ENCODE measurements at regions not wholly inside any gene's neighbourhood (a gene's known extent, or its start where the extent isn't known, plus 50 kb on each side); places are given as distances from the start of the nearest gene placed in this dataset.

DNA sequence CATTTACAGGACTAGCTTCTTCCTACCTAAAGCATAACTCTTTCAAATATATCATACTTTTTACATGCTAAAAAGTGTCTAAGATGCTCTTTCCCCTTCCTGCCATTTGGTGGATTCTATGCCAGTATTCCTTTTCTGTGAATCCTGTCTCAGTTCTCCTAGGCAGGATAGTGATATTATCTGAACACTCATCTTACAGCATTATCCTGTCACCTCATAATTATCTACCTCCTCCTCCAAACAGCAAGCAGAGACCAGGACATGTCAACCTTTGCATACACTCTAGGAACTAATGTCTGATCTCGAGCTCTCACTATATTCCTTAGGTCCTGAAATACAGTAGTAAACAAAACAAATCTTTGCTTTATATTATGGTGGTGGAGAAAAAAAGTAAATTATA lies 275.5 kb downstream of the FAM181B start:
- Histone ChIP-seq H3K27me3 (ENCODE audit: control insufficient read depth in 1 of 2, insufficient read depth in 1 of 2, low read length in 2 of 2) (no peaks in the 10 kb centered on the region), H3K14ac (ENCODE audit: low read length in 2 of 2) (no peak overlapping the region), H2BK15ac (ENCODE audit: low read depth, poor library complexity, severe bottlenecking) (no peak overlapping the region), H4K91ac (ENCODE audit: low read length) (no peak overlapping the region), H2BK12ac (ENCODE audit: low read length in 2 of 2) (no peak overlapping the region), H3K4ac (ENCODE audit: low read depth in 1 of 2, low read length in 2 of 2) (no peak overlapping the region), H2BK5ac (ENCODE audit: low read depth, low read length, poor library complexity, severe bottlenecking) (no peak overlapping the region), H3K9me3 (ENCODE audit: control insufficient read depth, low read length) (peaks cover 4% of the 10 kb centered on the region), H3K79me1 (replicated peaks; ENCODE audit: low read length, poor library complexity, severe bottlenecking) (no peaks in the 10 kb centered on the region), H3K27ac (ENCODE audit: low read length, poor library complexity, severe bottlenecking) (no peak overlapping the region), H4K8ac (ENCODE audit: low read length) (no peak overlapping the region), H2AK5ac (ENCODE audit: low read length, severe bottlenecking) (no peak overlapping the region), H2AFZ (ENCODE audit: low read depth, low read length) (no peak overlapping the region), H2BK120ac (ENCODE audit: low read depth, low read length) (no peak overlapping the region), H3K4me1 (ENCODE audit: control insufficient read depth, insufficient read depth, low read depth, low read length) (no peaks in the 10 kb centered on the region), H3K36me3 (ENCODE audit: control insufficient read depth in 1 of 2, insufficient read depth in 2 of 2, low read depth in 1 of 2, low read length in 2 of 2) (no peaks in the 10 kb centered on the region), H3K9ac (ENCODE audit: low read length) (no peak overlapping the region), H3K23ac (ENCODE audit: low read length in 2 of 2) (no peak overlapping the region), H3K4me3 (ENCODE audit: insufficient read depth in 1 of 2, low read depth in 1 of 2, low read length in 2 of 2) (no peak overlapping the region), H3K4me2 (ENCODE audit: low read length, poor library complexity, severe bottlenecking) (no peak overlapping the region), H3K18ac (ENCODE audit: low read depth in 1 of 2, low read length in 2 of 2) (no peak overlapping the region)
- no CpG with 5 or more reads among the region's 1 CpG for WGBS
- no peak for DNase-seq

DNA sequence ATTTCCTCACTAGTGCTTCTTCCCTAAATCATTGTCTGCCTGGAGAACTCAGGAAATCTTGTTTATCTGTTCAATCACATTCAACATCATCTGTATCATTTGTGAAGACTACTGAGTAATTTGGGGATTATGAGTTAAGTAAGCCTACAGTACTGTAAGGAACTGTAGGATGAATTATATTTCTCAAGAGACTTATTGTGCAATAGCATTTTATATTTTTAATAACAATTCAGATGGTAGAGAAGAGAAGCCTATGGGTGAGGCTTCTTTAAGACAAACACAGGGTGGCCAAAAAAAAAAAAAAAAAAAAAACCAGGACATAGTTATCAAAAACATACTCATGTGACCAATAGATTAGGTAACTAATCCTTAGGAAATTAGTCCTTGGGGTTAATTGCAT lies 282.7 kb downstream of the FAM181B start:
- Histone ChIP-seq H2BK5ac (ENCODE audit: low read depth, low read length, poor library complexity, severe bottlenecking) (no peak overlapping the region), H2BK15ac (ENCODE audit: low read depth, poor library complexity, severe bottlenecking) (no peak overlapping the region), H3K9me3 (ENCODE audit: control insufficient read depth, low read length) (peaks cover 4% of the 10 kb centered on the region), H2BK12ac (ENCODE audit: low read length in 2 of 2) (no peak overlapping the region), H3K27ac (ENCODE audit: low read length, poor library complexity, severe bottlenecking) (no peak overlapping the region), H3K18ac (ENCODE audit: low read depth in 1 of 2, low read length in 2 of 2) (no peak overlapping the region), H2BK120ac (ENCODE audit: low read depth, low read length) (no peak overlapping the region), H3K14ac (ENCODE audit: low read length in 2 of 2) (no peak overlapping the region), H2AK5ac (ENCODE audit: low read length, severe bottlenecking) (no peak overlapping the region), H3K4me1 (ENCODE audit: control insufficient read depth, insufficient read depth, low read depth, low read length) (no peaks in the 10 kb centered on the region), H3K27me3 (ENCODE audit: control insufficient read depth in 1 of 2, insufficient read depth in 1 of 2, low read length in 2 of 2) (no peaks in the 10 kb centered on the region), H2AFZ (ENCODE audit: low read depth, low read length) (no peak overlapping the region), H4K8ac (ENCODE audit: low read length) (no peak overlapping the region), H3K36me3 (ENCODE audit: control insufficient read depth in 1 of 2, insufficient read depth in 2 of 2, low read depth in 1 of 2, low read length in 2 of 2) (no peaks in the 10 kb centered on the region), H3K79me1 (replicated peaks; ENCODE audit: low read length, poor library complexity, severe bottlenecking) (no peaks in the 10 kb centered on the region), H3K9ac (ENCODE audit: low read length) (no peak overlapping the region), H3K4ac (ENCODE audit: low read depth in 1 of 2, low read length in 2 of 2) (no peak overlapping the region), H3K23ac (ENCODE audit: low read length in 2 of 2) (no peak overlapping the region), H4K91ac (ENCODE audit: low read length) (no peak overlapping the region), H3K4me2 (ENCODE audit: low read length, poor library complexity, severe bottlenecking) (no peak overlapping the region), H3K4me3 (ENCODE audit: insufficient read depth in 1 of 2, low read depth in 1 of 2, low read length in 2 of 2) (no peak overlapping the region)
- DNase-seq: no peak

DNA sequence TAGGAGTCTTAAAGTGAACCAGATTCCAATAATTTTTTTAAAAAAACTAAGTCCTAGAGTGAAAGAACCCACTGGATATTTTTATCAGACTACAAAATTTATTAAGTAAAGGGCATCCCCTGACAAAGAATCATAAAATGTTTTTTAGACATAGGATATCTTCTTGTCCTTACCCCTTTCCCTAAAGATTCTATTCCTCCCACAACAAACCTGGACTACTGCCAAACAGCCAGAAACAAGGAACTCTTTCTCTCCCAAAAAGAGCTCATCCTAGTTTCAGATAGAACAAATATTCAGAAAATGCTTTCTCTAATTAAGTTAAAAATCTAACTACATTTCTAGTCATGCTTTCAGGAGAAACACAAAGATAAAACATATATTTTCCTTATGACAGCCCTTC lies 327.1 kb downstream of the FAM181B start:
- no peak overlapping the region for H3K4me2 ChIP-seq (ENCODE audit: low read length, poor library complexity, severe bottlenecking)
- no peaks in the 10 kb centered on the region for H3K79me1 ChIP-seq (replicated peaks; ENCODE audit: low read length, poor library complexity, severe bottlenecking)
- no peak overlapping the region for H3K23ac ChIP-seq (ENCODE audit: low read length in 2 of 2)
- no peak overlapping the region for H2BK120ac ChIP-seq (ENCODE audit: low read depth, low read length)
- no peak overlapping the region for H2BK15ac ChIP-seq (ENCODE audit: low read depth, poor library complexity, severe bottlenecking)
- no peaks in the 10 kb centered on the region for H3K27me3 ChIP-seq (ENCODE audit: control insufficient read depth in 1 of 2, insufficient read depth in 1 of 2, low read length in 2 of 2)
- no peak overlapping the region for H2AK5ac ChIP-seq (ENCODE audit: low read length, severe bottlenecking)
- no peak overlapping the region for H2BK5ac ChIP-seq (ENCODE audit: low read depth, low read length, poor library complexity, severe bottlenecking)
- H3K4me3 ChIP-seq (ENCODE audit: insufficient read depth in 1 of 2, low read depth in 1 of 2, low read length in 2 of 2): no peak overlapping the region
- H3K18ac ChIP-seq (ENCODE audit: low read depth in 1 of 2, low read length in 2 of 2): no peak overlapping the region
- no peak overlapping the region for H3K14ac ChIP-seq (ENCODE audit: low read length in 2 of 2)
- H4K8ac ChIP-seq (ENCODE audit: low read length): no peak overlapping the region
- no peak overlapping the region for H3K9ac ChIP-seq (ENCODE audit: low read length)
- no peaks in the 10 kb centered on the region for H3K4me1 ChIP-seq (ENCODE audit: control insufficient read depth, insufficient read depth, low read depth, low read length)
- no peak overlapping the region for H2BK12ac ChIP-seq (ENCODE audit: low read length in 2 of 2)
- no peak overlapping the region for H3K4ac ChIP-seq (ENCODE audit: low read depth in 1 of 2, low read length in 2 of 2)
- no peak for DNase-seq
- H3K36me3 ChIP-seq (ENCODE audit: control insufficient read depth in 1 of 2, insufficient read depth in 2 of 2, low read depth in 1 of 2, low read length in 2 of 2): no peaks in the 10 kb centered on the region
- no peak overlapping the region for H3K27ac ChIP-seq (ENCODE audit: low read length, poor library complexity, severe bottlenecking)
- H4K91ac ChIP-seq (ENCODE audit: low read length): no peak overlapping the region
- no peak overlapping the region for H2AFZ ChIP-seq (ENCODE audit: low read depth, low read length)
- peaks cover 9% of the 10 kb centered on the region for H3K9me3 ChIP-seq (ENCODE audit: control insufficient read depth, low read length)

GRCh38 chr11:82405421-82405820 lies 328.2 kb downstream of the FAM181B start:
- Histone ChIP-seq H2AFZ (ENCODE audit: low read depth, low read length) (no peak overlapping the region), H3K4me1 (ENCODE audit: control insufficient read depth, insufficient read depth, low read depth, low read length) (no peaks in the 10 kb centered on the region), H3K14ac (ENCODE audit: low read length in 2 of 2) (no peak overlapping the region), H2AK5ac (ENCODE audit: low read length, severe bottlenecking) (no peak overlapping the region), H4K91ac (ENCODE audit: low read length) (no peak overlapping the region), H2BK5ac (ENCODE audit: low read depth, low read length, poor library complexity, severe bottlenecking) (no peak overlapping the region), H3K27ac (ENCODE audit: low read length, poor library complexity, severe bottlenecking) (no peak overlapping the region), H2BK12ac (ENCODE audit: low read length in 2 of 2) (no peak overlapping the region), H3K9me3 (ENCODE audit: control insufficient read depth, low read length) (peaks cover 9% of the 10 kb centered on the region), H3K4me2 (ENCODE audit: low read length, poor library complexity, severe bottlenecking) (no peak overlapping the region), H3K4ac (ENCODE audit: low read depth in 1 of 2, low read length in 2 of 2) (no peak overlapping the region), H3K9ac (ENCODE audit: low read length) (no peak overlapping the region), H3K27me3 (ENCODE audit: control insufficient read depth in 1 of 2, insufficient read depth in 1 of 2, low read length in 2 of 2) (no peaks in the 10 kb centered on the region), H4K8ac (ENCODE audit: low read length) (no peak overlapping the region), H2BK120ac (ENCODE audit: low read depth, low read length) (no peak overlapping the region), H3K79me1 (replicated peaks; ENCODE audit: low read length, poor library complexity, severe bottlenecking) (no peaks in the 10 kb centered on the region), H3K4me3 (ENCODE audit: insufficient read depth in 1 of 2, low read depth in 1 of 2, low read length in 2 of 2) (no peak overlapping the region), H3K18ac (ENCODE audit: low read depth in 1 of 2, low read length in 2 of 2) (no peak overlapping the region), H2BK15ac (ENCODE audit: low read depth, poor library complexity, severe bottlenecking) (no peak overlapping the region), H3K36me3 (ENCODE audit: control insufficient read depth in 1 of 2, insufficient read depth in 2 of 2, low read depth in 1 of 2, low read length in 2 of 2) (no peaks in the 10 kb centered on the region), H3K23ac (ENCODE audit: low read length in 2 of 2) (no peak overlapping the region)
- no peak for DNase-seq
- WGBS: 53% methylated on average over 5 of the region's 5 CpGs
